GM18499 (cell line): ENCODE measurements at regions not wholly inside any gene's neighbourhood (a gene's known extent, or its start where the extent isn't known, plus 50 kb on each side); places are given as distances from the start of the nearest gene placed in this dataset.
"Not testable (repeated sequence)": the region's sequence is repeated elsewhere in the genome, so short reads cannot be mapped to it uniquely, and the experiment has no call there.

Experiments used
- ATAC-seq: cut with Tn5 transposase; IDR thresholded peaks from one replicate; pipeline ENCODE4 v1.9.1; 2021; ENCODE audit warnings: moderate number of reproducible peaks; ENCODE audit not compliant: insufficient read depth, unreplicated experiment

- no peak for ATAC-seq
Observed at GRCh38 chrX:42021058-42021457, 97.7 kb upstream of the CASK start.

- no peak for ATAC-seq
Observed at GRCh38 chrX:42020225-42020624, 96.9 kb upstream of the CASK start.

GRCh38 chrX:42017971-42018370 lies 94.6 kb upstream of the CASK start:
- no peak for ATAC-seq

GRCh38 chrX:42000836-42001235 lies 77.5 kb upstream of the CASK start:
- no peak for ATAC-seq

- ATAC-seq, result no peak
Observed at GRCh38 chrX:41984628-41985027, 61.3 kb upstream of the CASK start.

- no peak for ATAC-seq
Observed at GRCh38 chrX:41982953-41983352, 59.6 kb upstream of the CASK start.

GRCh38 chrX:41981481-41982013 lies 58.2 kb upstream of the CASK start:
- ATAC-seq, result no peak

- not testable (repeated sequence) for ATAC-seq
Observed at GRCh38 chrX:41974677-41975076, 51.3 kb upstream of the CASK start.

- no peak for ATAC-seq
Observed at GRCh38 chrX:41973208-41973607, 49.9 kb upstream of the CASK start.
